Uterus (tissue), 3 donors: ENCODE measurements at regions not wholly inside any gene's neighbourhood (a gene's known extent, or its start where the extent isn't known, plus 50 kb on each side); places are given as distances from the start of the nearest gene placed in this dataset.

ENCODE experiments used
- DNase-seq, 2 donors: peaks; one replicate each; pipeline ENCODE4 v3.0.0-alpha.2; 2019 to 2020
- H3K27ac ChIP-seq, 2 donors: fragments of 200-600 bp; sonication (generic); 1 replicate in 1 of 2; 2 replicates in 1 of 2; pipeline ENCODE4 v1.5.1; 2016 to 2018
- H3K27me3 ChIP-seq, 2 donors: fragments of 200-600 bp; sonication (generic); one replicate each; pipeline ENCODE4 v1.5.1; 2018 to 2019; ENCODE audit warnings: control low read depth in 1 of 2
- H3K36me3 ChIP-seq, 2 donors: fragments of 200-600 bp; sonication (generic); one replicate each; pipeline ENCODE4 v1.5.1; 2019; ENCODE audit warnings: control low read depth in 1 of 2
- H3K4me1 ChIP-seq, 2 donors: fragments of 200-600 bp; sonication (generic); one replicate each; pipeline ENCODE4 v1.5.1; 2018 to 2019; ENCODE audit warnings: control low read depth in 1 of 2
- H3K4me3 ChIP-seq, 2 donors: fragments of 200-600 bp; sonication (generic); 1 replicate in 1 of 2; 2 replicates in 1 of 2; pipeline ENCODE4 v1.5.1; 2018 to 2019; ENCODE audit warnings: mild to moderate bottlenecking in 1 of 2
- H3K9me3 ChIP-seq, 2 donors: fragments of 200-600 bp; sonication (generic); one replicate each; pipeline ENCODE4 v1.5.1; 2019; ENCODE audit warnings: control low read depth in 1 of 2
- CTCF ChIP-seq, 4 experiments: fragments of 200-600 bp in 2 of 4; fragments of 450-650 bp in 2 of 4; sonication (generic) in 2 of 4; IDR thresholded peaks; one replicate each; pipeline ENCODE4 v1.5.1; 2016 to 2019; ENCODE audit warnings: antibody characterized with exemption in 4 of 4, mild to moderate bottlenecking in 2 of 4, moderate library complexity in 1 of 4
- POLR2A ChIP-seq, 2 donors: fragments of 450-650 bp; IDR thresholded peaks; one replicate each; pipeline ENCODE4 v1.6.1; 2016; ENCODE audit warnings: antibody characterized with exemption in 2 of 2, mild to moderate bottlenecking in 1 of 2, moderate library complexity in 1 of 2
- intact Hi-C: fragments of 100-400 bp; cut with DNase I; formaldehyde crosslinking; loops from one replicate; pipeline ENCODE4 v1.15.1; 2023; ENCODE audit warnings: low total_unique reads
- donor health status: DM: yes; HTN: yes; CAD: no.

- no peaks in the 10 kb centered on the region for H3K9me3 ChIP-seq
- intact Hi-C loops: no loop called here
- no peak overlapping the region for H3K4me3 ChIP-seq
- no peaks in the 10 kb centered on the region for H3K4me1 ChIP-seq
- no peak overlapping the region for H3K27ac ChIP-seq
- H3K36me3 ChIP-seq: no peaks in the 10 kb centered on the region
- no peak for DNase-seq
- no peaks in the 10 kb centered on the region for H3K27me3 ChIP-seq
- no peak for TF ChIP-seq CTCF (IDR thresholded peaks at IDR 0.05)
- no peak for TF ChIP-seq POLR2A (IDR thresholded peaks at IDR 0.05)
Observed at GRCh38 chr5:135114759-135115158, 80.7 kb upstream of the PITX1 start.

DNA sequence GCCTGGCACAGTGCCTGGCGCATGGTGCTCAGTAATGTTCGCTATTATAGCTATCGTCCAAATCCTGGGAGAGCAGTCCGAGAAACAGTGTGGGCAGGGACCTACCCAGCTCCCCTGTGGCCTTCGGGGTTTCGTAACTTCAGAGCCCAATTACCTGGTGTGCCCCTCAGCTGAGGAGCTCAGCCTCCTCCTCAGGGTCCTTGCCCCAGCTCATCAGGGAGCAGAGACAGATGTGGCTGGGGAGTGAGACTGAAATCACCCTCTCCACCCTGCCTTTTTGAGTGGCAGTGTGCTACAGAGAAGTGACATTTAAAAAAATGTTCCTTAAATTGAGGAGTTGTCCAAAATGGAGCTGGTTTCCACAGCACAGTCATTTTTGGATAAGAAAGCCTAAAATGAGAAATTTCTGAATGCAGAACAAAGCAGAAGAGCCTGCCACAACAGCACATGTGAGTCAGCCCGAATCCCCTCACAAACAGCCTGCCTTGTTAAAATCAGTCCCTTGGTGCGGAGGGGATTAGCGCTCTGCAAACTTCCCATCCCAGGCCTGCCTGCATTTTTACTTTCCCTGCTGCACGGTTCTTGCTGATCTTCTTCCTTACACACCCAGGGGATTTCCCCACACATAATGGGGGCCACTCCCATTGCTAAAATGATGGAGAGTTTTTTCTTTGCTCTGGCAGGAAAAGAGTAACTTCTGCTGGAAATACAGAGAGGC, 78.1 kb upstream of the PITX1 start:
- intact Hi-C loops: no loop called here
- H3K36me3 ChIP-seq: no peaks in the 10 kb centered on the region
- no peak for DNase-seq
- H3K27ac ChIP-seq: no peak overlapping the region
- no peaks in the 10 kb centered on the region for H3K27me3 ChIP-seq
- TF ChIP-seq POLR2A (IDR thresholded peaks at IDR 0.05): no peak
- TF ChIP-seq CTCF (IDR thresholded peaks at IDR 0.05): no peak
- H3K9me3 ChIP-seq: no peaks in the 10 kb centered on the region
- no peaks in the 10 kb centered on the region for H3K4me1 ChIP-seq
- no peak overlapping the region for H3K4me3 ChIP-seq

DNA sequence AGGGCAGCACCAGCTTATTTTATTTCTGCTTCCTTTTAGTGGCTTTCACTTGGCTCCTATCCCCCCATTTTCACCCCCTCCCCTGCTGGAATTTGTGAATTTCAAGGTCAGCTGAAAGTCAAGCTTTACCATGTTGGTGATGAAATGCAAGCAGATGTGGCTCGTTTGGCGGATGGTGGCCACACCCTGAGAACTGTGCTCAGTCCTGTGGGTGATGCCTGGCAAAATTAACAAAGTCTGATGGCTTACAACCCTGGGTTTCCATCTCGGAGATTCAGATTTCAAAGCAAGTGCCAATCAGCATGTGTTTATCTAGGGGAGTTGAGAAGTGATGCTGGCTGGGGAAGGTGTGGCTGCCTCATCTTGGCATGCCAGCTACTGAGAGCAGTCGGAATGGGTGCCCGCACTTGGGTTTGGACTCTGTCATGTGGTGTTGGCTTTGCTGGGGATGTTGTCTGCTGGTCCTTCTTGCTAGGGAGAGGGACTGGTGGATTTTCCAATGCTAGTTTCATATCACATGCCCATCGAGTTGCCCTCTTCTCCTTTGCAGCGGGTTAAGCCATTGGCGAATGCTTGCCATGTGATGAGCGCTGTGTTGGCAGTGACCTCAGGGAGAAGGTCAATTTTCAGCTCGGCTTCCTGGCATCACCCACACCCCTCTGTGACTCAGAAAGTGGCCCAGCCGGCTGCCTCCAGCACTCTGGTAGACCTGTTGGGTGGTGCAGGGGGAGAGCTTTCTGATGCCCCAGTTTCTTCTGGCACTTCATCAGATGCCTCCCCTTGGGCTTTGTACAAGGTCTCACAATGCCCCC, 77.0 kb upstream of the PITX1 start:
- Histone ChIP-seq H3K36me3 (no peaks in the 10 kb centered on the region), H3K27ac (no peak overlapping the region), H3K27me3 (no peaks in the 10 kb centered on the region), H3K4me1 (no peaks in the 10 kb centered on the region), H3K4me3 (no peak overlapping the region), H3K9me3 (no peaks in the 10 kb centered on the region)
- no peak for TF ChIP-seq CTCF (IDR thresholded peaks at IDR 0.05)
- no peak for TF ChIP-seq POLR2A (IDR thresholded peaks at IDR 0.05)
- no peak for DNase-seq
- intact Hi-C loops: no loop called here

DNA sequence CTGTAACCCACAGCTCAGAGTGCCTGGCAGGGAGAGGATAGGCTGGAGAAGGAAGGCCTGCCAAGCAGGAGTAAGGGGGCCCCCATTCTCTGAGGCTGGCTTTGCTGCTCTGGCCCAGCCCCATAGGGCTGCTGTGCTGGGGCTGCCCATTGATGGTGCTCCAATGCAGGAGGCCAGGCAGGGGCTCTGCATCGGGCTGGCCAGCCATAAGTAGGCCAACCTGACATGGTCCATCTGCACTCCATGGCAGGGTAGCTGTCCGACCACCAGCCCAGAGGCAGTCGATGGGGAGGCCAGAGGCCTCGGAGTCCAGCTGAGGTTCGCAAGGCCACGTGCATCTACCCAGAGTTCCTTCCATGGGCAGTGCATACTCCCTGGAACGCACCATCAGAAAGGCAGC, 75.0 kb upstream of the PITX1 start:
- Histone ChIP-seq H3K4me1 (no peaks in the 10 kb centered on the region), H3K4me3 (no peak overlapping the region), H3K27me3 (no peaks in the 10 kb centered on the region), H3K9me3 (no peaks in the 10 kb centered on the region), H3K36me3 (no peaks in the 10 kb centered on the region), H3K27ac (no peak overlapping the region)
- TF ChIP-seq CTCF (IDR thresholded peaks at IDR 0.05) (no peak), POLR2A (IDR thresholded peaks at IDR 0.05) (no peak)
- intact Hi-C loops: no loop called here
- no peak for DNase-seq

- Histone ChIP-seq H3K9me3 (no peaks in the 10 kb centered on the region), H3K27ac (no peak overlapping the region), H3K4me3 (no peak overlapping the region), H3K36me3 (no peaks in the 10 kb centered on the region), H3K27me3 (no peaks in the 10 kb centered on the region), H3K4me1 (no peaks in the 10 kb centered on the region)
- TF ChIP-seq CTCF (IDR thresholded peaks at IDR 0.05): no peak
- TF ChIP-seq POLR2A (IDR thresholded peaks at IDR 0.05): no peak
- DNase-seq: no peak
- intact Hi-C loops: no loop called here
Observed at GRCh38 chr5:135108569-135108968, 74.5 kb upstream of the PITX1 start.
